RCC 7860 (cell line): ENCODE measurements at regions not wholly inside any gene's neighbourhood (a gene's known extent, or its start where the extent isn't known, plus 50 kb on each side); places are given as distances from the start of the nearest gene placed in this dataset.
"Not testable (repeated sequence)": the region's sequence is repeated elsewhere in the genome, so short reads cannot be mapped to it uniquely, and the experiment has no call there.

ENCODE experiments used
- DNase-seq: peaks from one replicate; pipeline ENCODE4 v3.0.0-alpha.2; 2015; ENCODE audit warnings: low spot score
- FAIRE-seq: peaks from 2 replicates; lab custom pipeline; 2012; peaks lifted over from hg19 to GRCh38; lab: Jason Lieb, UNC

GRCh38 chr6:134622382-134623173 lies 304.7 kb upstream of the SGK1 start:
- no peak for DNase-seq
- no peak for FAIRE-seq

GRCh38 chr6:134621858-134622257 lies 303.9 kb upstream of the SGK1 start:
- no peak for FAIRE-seq
- DNase-seq = no peak

GRCh38 chr6:134619789-134620188 lies 301.9 kb upstream of the SGK1 start:
- no peak for DNase-seq
- no peak for FAIRE-seq

GRCh38 chr6:134619077-134619476 lies 301.2 kb upstream of the SGK1 start:
- no peak for DNase-seq
- FAIRE-seq = no peak

GRCh38 chr6:134614606-134615485 lies 296.9 kb upstream of the SGK1 start:
- FAIRE-seq = no peak
- DNase-seq = no peak

GRCh38 chr6:134612128-134612527 lies 294.2 kb upstream of the SGK1 start:
- not testable (repeated sequence) for DNase-seq, FAIRE-seq

GRCh38 chr6:134610411-134610810 lies 292.5 kb upstream of the SGK1 start:
- DNase-seq (no peak), FAIRE-seq (no peak)

GRCh38 chr6:134609716-134610261 lies 291.9 kb upstream of the SGK1 start:
- FAIRE-seq (no peak), DNase-seq (no peak)

GRCh38 chr6:134607411-134607810 lies 289.5 kb upstream of the SGK1 start:
- DNase-seq (no peak), FAIRE-seq (no peak)

GRCh38 chr6:134605034-134605433 lies 287.1 kb upstream of the SGK1 start:
- FAIRE-seq (no peak), DNase-seq (no peak)

GRCh38 chr6:134604014-134604676 lies 286.2 kb upstream of the SGK1 start:
- DNase-seq (no peak), FAIRE-seq (no peak)

GRCh38 chr6:134603561-134603960 lies 285.6 kb upstream of the SGK1 start:
- no peak for DNase-seq
- no peak for FAIRE-seq

GRCh38 chr6:134602123-134602522 lies 284.2 kb upstream of the SGK1 start:
- no peak for FAIRE-seq
- no peak for DNase-seq

- DNase-seq (no peak), FAIRE-seq (no peak)
Measured at GRCh38 chr6:134600671-134601070, 282.8 kb upstream of the SGK1 start.

- FAIRE-seq = no peak
Measured at GRCh38 chr6:134599079-134599478, 281.2 kb upstream of the SGK1 start.

GRCh38 chr6:134596191-134596590 lies 278.3 kb upstream of the SGK1 start:
- no peak for FAIRE-seq
- DNase-seq = no peak

More at GRCh38 chr6:134599079-134599478, 281.2 kb upstream of the SGK1 start:
- DNase-seq = no peak

GRCh38 chr6:134594881-134595280 lies 277.0 kb upstream of the SGK1 start:
- DNase-seq = no peak

GRCh38 chr6:134593887-134594286 lies 276.0 kb upstream of the SGK1 start:
- DNase-seq = no peak
- FAIRE-seq = no peak

More at GRCh38 chr6:134594881-134595280, 277.0 kb upstream of the SGK1 start:
- FAIRE-seq = no peak

- FAIRE-seq (no peak), DNase-seq (no peak)
Measured at GRCh38 chr6:134593442-134593841, 275.5 kb upstream of the SGK1 start.

- no peak for DNase-seq
- no peak for FAIRE-seq
Measured at GRCh38 chr6:134593024-134593423, 275.1 kb upstream of the SGK1 start.

GRCh38 chr6:134590449-134590848 lies 272.5 kb upstream of the SGK1 start:
- DNase-seq (no peak), FAIRE-seq (no peak)
